ENCODE measurements at regions not wholly inside any gene's neighbourhood (a gene's known extent, or its start where the extent isn't known, plus 50 kb on each side); places are given as distances from the start of the nearest gene placed in this dataset.

DNA sequence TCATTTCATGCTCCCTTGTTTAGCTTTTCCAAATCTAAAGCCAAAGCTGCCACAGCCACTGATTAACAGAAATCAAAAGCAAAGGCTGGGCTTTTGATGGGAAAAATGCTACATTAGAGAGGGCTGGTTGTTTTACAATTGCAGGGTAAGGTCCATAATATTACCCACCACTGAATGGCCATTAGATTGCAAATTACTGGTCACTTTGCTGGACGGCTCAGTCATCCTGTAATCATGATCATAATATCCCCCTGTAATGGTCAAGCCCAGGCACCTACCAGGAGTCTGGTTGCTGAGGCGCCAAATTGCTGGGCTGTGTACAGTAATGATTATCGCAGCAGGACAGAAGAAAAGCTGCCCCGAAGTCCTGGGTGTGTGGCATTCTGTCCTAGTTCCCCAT, 286.5 kb downstream of the ZSWIM6 start:
- no peak overlapping the region for H3K4me3 ChIP-seq (ENCODE audit: low read depth, low read length)
- no peak for DNase-seq (ENCODE audit: low read depth)
- TF ChIP-seq MYC (IDR thresholded peaks at IDR 0.05; ENCODE audit: low read depth, low read length): no peak
- TF ChIP-seq, protein P1, sequence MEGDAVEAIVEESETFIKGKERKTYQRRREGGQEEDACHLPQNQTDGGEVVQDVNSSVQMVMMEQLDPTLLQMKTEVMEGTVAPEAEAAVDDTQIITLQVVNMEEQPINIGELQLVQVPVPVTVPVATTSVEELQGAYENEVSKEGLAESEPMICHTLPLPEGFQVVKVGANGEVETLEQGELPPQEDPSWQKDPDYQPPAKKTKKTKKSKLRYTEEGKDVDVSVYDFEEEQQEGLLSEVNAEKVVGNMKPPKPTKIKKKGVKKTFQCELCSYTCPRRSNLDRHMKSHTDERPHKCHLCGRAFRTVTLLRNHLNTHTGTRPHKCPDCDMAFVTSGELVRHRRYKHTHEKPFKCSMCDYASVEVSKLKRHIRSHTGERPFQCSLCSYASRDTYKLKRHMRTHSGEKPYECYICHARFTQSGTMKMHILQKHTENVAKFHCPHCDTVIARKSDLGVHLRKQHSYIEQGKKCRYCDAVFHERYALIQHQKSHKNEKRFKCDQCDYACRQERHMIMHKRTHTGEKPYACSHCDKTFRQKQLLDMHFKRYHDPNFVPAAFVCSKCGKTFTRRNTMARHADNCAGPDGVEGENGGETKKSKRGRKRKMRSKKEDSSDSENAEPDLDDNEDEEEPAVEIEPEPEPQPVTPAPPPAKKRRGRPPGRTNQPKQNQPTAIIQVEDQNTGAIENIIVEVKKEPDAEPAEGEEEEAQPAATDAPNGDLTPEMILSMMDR (IDR thresholded peaks at IDR 0.05; ENCODE audit: low read depth, low read length): no peak

DNA sequence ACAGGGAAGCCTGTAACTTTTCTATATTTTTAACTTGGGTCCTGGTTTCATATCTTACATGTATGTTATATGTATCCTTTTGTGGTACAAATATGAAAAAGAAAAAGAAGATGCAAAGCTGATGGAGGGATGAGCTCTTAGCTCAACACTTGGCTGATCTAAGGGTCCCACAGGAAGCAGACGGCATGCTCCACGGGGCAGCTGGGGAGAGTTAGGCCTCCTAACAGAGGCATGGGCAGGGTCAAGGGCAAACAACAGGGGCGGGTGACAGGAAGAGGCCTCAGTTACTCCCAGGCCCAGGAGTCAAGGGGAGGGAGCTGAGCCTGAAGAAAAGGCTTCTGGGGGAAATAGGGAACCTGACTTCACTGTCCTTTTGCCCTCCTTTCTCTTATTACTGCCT, 287.2 kb downstream of the ZSWIM6 start:
- H3K4me3 ChIP-seq (ENCODE audit: low read depth, low read length): no peak overlapping the region
- no peak for DNase-seq (ENCODE audit: low read depth)
- TF ChIP-seq POLR2A (IDR thresholded peaks at IDR 0.05; ENCODE audit: extremely low read depth, insufficient read length) (no peak), MAX (IDR thresholded peaks at IDR 0.05; ENCODE audit: low read depth, low read length) (no peak), MYC (IDR thresholded peaks at IDR 0.05; ENCODE audit: low read depth, low read length) (no peak)
- TF ChIP-seq, protein P1 (IDR thresholded peaks at IDR 0.05; ENCODE audit: low read depth, low read length): no peak

DNA sequence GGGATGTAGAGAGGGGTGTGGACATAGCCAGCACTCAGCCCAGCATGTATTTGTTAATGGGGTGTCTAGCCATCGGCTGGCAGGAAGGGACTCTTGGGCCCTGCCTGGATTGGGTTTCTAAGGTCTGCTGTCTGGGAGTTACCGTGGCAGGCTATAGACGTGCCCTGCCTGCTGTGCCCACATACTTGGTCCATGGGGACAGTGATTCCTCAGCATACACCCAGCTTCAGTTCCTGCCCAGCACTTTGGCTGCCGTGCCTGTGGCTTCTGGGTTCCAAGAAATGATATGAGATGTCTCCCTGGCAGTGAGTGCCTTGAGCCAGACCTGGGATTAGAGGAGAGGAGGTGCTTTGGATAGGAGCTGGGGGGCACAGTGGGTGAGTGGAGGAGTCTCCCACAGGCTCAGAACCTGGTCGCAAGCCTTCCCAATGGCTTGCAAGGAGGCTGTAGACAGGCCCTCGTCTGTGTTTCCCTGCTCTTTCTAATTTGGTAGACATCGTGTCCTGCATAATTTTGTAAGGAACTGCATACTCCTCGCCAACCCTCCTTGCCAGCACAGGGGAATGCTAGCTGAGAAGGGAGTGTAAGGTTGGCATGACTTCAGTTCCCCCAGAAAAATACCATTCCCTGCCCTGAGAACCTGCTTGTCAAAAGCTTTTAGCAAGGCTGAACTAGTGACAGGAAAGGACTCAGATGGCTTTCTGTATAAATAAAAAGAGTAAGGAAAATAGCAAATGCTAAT, 287.9 kb downstream of the ZSWIM6 start:
- no peak overlapping the region for H3K4me3 ChIP-seq (ENCODE audit: low read depth, low read length)
- DNase-seq (ENCODE audit: low read depth): no peak
- TF ChIP-seq MAX (IDR thresholded peaks at IDR 0.05; ENCODE audit: low read depth, low read length): no peak
- TF ChIP-seq MYC (IDR thresholded peaks at IDR 0.05; ENCODE audit: low read depth, low read length): no peak
- TF ChIP-seq POLR2A (IDR thresholded peaks at IDR 0.05; ENCODE audit: extremely low read depth, insufficient read length): no peak
- TF ChIP-seq, protein P1 (IDR thresholded peaks at IDR 0.05; ENCODE audit: low read depth, low read length): no peak

DNA sequence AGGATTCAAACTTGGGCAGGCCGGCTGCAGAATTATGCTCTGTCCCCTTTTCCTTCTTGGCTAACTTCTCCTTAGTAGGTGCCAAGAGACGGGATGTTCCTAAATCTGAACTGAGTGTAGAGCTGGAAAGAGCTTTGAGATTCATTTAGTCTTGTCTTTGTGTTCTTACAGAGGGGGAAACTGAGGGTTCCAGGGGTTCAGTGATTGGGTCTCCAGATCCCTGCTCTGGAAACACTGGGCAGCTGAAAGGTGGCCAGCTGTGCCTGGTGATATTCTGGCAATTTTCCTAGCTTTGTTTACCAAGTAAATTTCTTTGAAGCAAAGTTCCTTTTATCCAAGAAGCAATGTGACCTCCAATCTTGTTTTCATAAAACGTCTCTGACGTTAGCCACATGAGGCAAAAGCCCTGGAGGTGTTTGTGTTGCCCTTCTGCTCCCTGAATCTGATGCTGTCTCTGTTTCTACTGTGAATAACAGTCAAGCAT, 288.7 kb downstream of the ZSWIM6 start:
- TF ChIP-seq MYC (IDR thresholded peaks at IDR 0.05; ENCODE audit: low read depth, low read length) (no peak), MAX (IDR thresholded peaks at IDR 0.05; ENCODE audit: low read depth, low read length) (no peak), POLR2A (IDR thresholded peaks at IDR 0.05; ENCODE audit: extremely low read depth, insufficient read length) (no peak)
- TF ChIP-seq, protein P1 (IDR thresholded peaks at IDR 0.05; ENCODE audit: low read depth, low read length): no peak

GRCh38 chr5:61621202-61621650, 289.2 kb downstream of the ZSWIM6 start:
- H3K4me3 ChIP-seq (ENCODE audit: low read depth, low read length): no peak overlapping the region
- TF ChIP-seq POLR2A (IDR thresholded peaks at IDR 0.05; ENCODE audit: extremely low read depth, insufficient read length): no peak
- no peak for TF ChIP-seq MYC (IDR thresholded peaks at IDR 0.05; ENCODE audit: low read depth, low read length)
- TF ChIP-seq, protein P1 (IDR thresholded peaks at IDR 0.05; ENCODE audit: low read depth, low read length): no peak
- TF ChIP-seq MAX (IDR thresholded peaks at IDR 0.05; ENCODE audit: low read depth, low read length): no peak
- no peak for DNase-seq (ENCODE audit: low read depth)

More for the DNA sequence above, 288.7 kb downstream of the ZSWIM6 start:
- DNase-seq (ENCODE audit: low read depth): no peak
- no peak overlapping the region for H3K4me3 ChIP-seq (ENCODE audit: low read depth, low read length)

Data from NB4 (cell line).